ENCODE measurements at regions not wholly inside any gene's neighbourhood (a gene's known extent, or its start where the extent isn't known, plus 50 kb on each side); places are given as distances from the start of the nearest gene placed in this dataset.
"Not testable (repeated sequence)": the region's sequence is repeated elsewhere in the genome, so short reads cannot be mapped to it uniquely, and the experiment has no call there.

DNA sequence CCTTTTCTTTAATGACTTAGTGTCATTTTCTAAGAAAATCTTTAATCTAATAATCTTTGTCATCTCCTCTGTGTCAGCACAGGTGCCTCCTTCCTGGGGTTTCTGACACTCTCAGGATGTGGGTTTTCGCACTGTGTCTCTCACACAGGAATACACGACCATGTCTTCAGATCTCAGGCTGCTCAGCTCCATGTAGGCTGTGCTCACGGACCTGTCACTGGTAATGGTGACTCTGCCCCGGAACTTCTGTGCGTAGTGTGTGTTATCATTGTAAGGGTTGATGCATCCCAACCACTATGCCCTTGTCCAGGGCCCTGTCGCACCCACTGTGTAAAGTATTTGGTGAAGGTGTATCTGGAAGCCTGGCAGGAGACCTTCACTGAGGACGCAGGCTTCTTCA lies 647.8 kb downstream of the TMEM121 start:
- peak in 1 of 2 donors; percentile 41 for ATAC-seq
- H3K27ac ChIP-seq: no peak overlapping the region

DNA sequence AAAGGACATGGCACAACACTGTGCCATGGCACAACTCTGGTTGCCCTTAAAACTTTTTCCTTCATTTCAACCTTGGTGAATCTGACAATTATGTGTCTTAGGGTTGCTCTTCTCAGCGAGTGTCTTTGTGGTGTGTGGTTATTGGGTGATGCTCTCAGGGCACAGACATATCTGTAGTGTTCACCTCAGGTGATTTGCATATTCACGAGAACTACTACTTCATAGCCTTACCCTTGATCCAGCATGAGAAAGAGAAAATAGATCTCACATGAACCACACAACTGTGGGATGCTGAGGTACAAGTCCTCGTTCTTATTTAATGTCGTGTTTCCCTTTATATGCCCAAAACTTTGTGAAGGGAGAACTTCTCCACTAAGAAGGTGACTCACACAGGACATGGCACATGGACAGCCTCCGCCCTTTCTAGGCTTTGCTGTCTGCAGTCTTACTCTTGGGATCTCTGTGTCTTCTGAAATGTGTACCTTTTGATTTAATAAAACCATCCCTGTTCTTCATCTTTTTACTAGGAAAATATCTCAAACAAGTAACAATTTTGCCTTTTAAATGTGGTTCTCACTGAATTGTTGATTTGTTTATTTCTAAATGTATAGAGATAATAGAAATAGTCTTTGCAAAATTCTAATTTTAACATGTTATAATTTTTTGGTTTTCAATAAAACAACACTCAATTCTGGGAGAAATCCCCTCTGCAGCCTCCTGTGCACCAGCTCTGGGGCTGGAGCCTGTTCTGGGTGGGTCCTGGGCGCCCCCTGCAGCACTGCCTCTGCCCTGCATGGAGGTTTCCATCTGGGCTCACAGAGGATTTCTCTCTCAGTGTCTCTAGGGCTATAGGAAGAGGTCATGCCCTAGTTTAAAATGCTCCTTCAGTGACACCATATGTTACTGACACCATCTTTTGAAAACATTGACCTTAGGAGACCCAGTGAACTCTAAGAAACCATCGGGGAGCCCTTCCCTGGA lies 651.2 kb downstream of the TMEM121 start:
- DNase-seq; H3K36me3 ChIP-seq; intact Hi-C loops (cut with DNase I); H3K4me3 ChIP-seq; H3K27ac ChIP-seq; H3K27me3 ChIP-seq (ENCODE audit: low read depth); H3K9me3 ChIP-seq; H3K4me1 ChIP-seq: not testable (repeated sequence)
- ATAC-seq: peak in 1 of 2 donors; percentile 62

More for the DNA sequence above, 647.8 kb downstream of the TMEM121 start:
- no peak for DNase-seq
- H3K36me3 ChIP-seq: no peaks in the 10 kb centered on the region
- intact Hi-C loops (cut with DNase I): no loop called here
- no peaks in the 10 kb centered on the region for H3K27me3 ChIP-seq (ENCODE audit: low read depth)
- no peaks in the 10 kb centered on the region for H3K4me1 ChIP-seq
- no peak overlapping the region for H3K4me3 ChIP-seq
- no peaks in the 10 kb centered on the region for H3K9me3 ChIP-seq
- TF ChIP-seq, protein P1, sequence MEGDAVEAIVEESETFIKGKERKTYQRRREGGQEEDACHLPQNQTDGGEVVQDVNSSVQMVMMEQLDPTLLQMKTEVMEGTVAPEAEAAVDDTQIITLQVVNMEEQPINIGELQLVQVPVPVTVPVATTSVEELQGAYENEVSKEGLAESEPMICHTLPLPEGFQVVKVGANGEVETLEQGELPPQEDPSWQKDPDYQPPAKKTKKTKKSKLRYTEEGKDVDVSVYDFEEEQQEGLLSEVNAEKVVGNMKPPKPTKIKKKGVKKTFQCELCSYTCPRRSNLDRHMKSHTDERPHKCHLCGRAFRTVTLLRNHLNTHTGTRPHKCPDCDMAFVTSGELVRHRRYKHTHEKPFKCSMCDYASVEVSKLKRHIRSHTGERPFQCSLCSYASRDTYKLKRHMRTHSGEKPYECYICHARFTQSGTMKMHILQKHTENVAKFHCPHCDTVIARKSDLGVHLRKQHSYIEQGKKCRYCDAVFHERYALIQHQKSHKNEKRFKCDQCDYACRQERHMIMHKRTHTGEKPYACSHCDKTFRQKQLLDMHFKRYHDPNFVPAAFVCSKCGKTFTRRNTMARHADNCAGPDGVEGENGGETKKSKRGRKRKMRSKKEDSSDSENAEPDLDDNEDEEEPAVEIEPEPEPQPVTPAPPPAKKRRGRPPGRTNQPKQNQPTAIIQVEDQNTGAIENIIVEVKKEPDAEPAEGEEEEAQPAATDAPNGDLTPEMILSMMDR (IDR thresholded peaks at IDR 0.05): no peak

DNA sequence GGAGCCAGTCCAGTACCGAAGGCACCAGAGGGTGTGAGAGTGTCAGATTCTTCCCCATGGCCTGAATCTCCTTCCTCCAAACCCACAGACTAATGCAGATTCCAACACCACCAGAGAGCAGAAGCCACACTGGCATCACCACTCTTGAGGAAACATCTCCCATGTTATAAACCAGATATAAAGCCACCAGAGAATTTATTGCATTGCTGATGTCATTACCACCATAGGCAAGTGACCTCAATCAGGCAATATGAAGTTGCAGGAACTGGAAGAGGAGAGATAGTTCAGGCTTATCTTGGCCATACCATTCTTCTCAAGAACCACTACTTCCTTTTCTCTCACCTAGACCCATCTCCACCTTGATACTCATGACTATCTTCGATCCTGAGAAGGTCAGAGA lies 653.4 kb downstream of the TMEM121 start:
- ATAC-seq (no peak), DNase-seq (no peak)
- H3K4me1 ChIP-seq: no peaks in the 10 kb centered on the region
- no peaks in the 10 kb centered on the region for H3K27me3 ChIP-seq (ENCODE audit: low read depth)
- H3K27ac ChIP-seq: no peak overlapping the region
- H3K9me3 ChIP-seq: no peaks in the 10 kb centered on the region
- TF ChIP-seq, protein P1 (IDR thresholded peaks at IDR 0.05): no peak
- H3K36me3 ChIP-seq: no peaks in the 10 kb centered on the region
- intact Hi-C loops (cut with DNase I): no loop called here
- no peak overlapping the region for H3K4me3 ChIP-seq

DNA sequence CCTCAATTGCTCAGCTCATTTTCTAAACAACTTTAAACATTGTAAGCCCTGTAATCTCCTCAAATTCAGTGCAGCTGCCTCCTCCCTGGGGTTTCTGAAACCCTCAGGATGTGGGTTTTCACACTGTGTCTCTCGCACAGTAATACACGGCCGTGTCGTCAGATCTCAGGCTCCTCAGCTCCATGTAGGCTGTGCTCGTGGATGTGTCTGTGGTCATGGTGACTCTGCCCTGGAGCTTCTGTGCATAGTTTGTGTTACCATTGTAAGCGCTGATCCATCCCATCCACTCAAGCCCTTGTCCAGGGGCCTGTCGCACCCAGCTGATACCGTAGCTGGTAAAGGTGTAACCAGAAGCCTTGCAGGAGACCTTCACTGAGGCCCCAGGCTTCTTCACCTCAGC lies 658.4 kb downstream of the TMEM121 start:
- DNase-seq; H3K27ac ChIP-seq; H3K4me1 ChIP-seq; intact Hi-C loops (cut with DNase I); H3K9me3 ChIP-seq; H3K36me3 ChIP-seq; H3K4me3 ChIP-seq; H3K27me3 ChIP-seq (ENCODE audit: low read depth): not testable (repeated sequence)
- peak; percentile 31 to 49 for ATAC-seq

DNA sequence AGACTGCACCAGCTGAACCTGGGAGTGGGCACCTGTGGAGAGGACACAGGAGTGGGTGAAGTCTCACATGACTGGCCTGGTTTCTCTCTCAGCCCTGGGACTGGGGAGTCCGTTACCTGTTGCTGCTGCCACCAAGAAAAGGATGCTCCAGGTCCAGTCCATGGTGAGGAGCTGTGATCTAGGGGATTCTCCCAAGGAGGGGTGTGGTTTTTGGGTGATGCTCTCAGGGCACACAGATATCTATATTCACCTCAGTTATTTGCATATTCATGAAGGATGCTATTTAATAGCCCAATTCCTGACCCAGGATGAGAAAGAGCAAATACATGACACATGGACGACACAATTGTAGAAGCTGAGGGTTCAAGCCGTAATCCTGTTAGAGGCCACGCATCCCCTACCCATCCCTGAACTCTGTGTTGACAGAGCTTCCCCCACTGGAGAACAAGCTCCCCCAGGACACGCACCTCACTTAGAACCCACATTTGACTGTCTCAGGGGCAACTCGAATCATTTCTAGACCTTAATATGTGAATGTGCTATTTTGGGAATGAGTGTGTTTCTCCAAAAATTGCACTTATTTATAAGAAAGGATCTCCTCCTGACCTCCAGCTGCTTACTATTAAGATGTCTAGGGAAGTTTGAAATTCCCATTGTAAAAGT lies 658.9 kb downstream of the TMEM121 start:
- H3K4me1 ChIP-seq; H3K27ac ChIP-seq; DNase-seq; H3K27me3 ChIP-seq (ENCODE audit: low read depth); intact Hi-C loops (cut with DNase I); H3K9me3 ChIP-seq; H3K4me3 ChIP-seq; H3K36me3 ChIP-seq; ATAC-seq: not testable (repeated sequence)

DNA sequence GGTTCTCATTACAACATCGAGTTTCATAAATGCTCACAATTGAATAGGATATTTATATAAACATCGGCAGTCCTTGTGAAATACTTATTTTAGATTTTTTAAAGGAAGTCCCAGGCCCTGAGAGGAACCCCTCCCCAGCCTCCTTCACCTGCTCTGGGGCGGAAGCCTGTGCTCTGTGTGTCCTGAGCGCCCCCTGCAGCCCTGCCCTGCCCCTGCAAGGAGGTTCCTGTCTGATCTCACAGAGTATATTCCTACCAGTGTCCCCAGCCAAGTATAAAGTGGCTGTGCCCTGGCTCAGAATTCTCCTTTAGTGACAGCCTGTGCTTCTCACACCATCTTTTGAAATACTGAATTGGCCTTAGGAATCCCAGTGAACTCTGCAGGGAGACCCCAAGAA lies 659.5 kb downstream of the TMEM121 start:
- ATAC-seq: peak in 1 of 2 donors; percentile 67
- intact Hi-C loops (cut with DNase I): no loop called here

More for the DNA sequence above, 659.5 kb downstream of the TMEM121 start:
- DNase-seq: no peak
- Histone ChIP-seq H3K4me1 (no peaks in the 10 kb centered on the region), H3K27ac (no peak overlapping the region), H3K9me3 (no peaks in the 10 kb centered on the region), H3K27me3 (ENCODE audit: low read depth) (no peaks in the 10 kb centered on the region), H3K4me3 (no peak overlapping the region), H3K36me3 (no peaks in the 10 kb centered on the region)
- TF ChIP-seq, protein P1 (IDR thresholded peaks at IDR 0.05): peak; percentile 24

Measured in lower lobe of right lung (tissue), 2 donors.